GM18520 (cell line): ENCODE measurements at regions not wholly inside any gene's neighbourhood (a gene's known extent, or its start where the extent isn't known, plus 50 kb on each side); places are given as distances from the start of the nearest gene placed in this dataset.
"Not testable (repeated sequence)": the region's sequence is repeated elsewhere in the genome, so short reads cannot be mapped to it uniquely, and the experiment has no call there.

ENCODE experiments used
- ATAC-seq: cut with Tn5 transposase; IDR thresholded peaks from one replicate; pipeline ENCODE4 v1.9.1; 2021; ENCODE audit not compliant: unreplicated experiment

DNA sequence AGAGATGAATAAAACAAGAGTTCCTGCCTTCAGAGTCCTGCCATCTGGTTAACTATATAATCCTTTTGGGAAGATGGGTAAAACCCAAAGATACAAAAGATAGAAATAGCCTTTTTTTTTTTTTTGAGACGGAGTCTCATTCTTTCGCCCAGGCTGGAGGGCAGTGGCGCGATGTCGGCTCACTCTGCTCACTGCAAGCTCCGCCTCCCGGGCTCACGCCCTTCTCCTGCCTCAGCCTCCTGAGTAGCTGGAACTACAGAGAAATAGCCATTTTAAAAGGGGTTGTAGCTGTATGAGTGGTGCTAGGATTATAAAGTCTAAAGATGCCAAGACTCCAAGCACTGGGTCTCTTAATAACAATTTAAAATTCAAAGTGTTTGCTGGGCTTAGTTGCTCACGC, 97.2 kb downstream of the KDR start:
- no peak for ATAC-seq

DNA sequence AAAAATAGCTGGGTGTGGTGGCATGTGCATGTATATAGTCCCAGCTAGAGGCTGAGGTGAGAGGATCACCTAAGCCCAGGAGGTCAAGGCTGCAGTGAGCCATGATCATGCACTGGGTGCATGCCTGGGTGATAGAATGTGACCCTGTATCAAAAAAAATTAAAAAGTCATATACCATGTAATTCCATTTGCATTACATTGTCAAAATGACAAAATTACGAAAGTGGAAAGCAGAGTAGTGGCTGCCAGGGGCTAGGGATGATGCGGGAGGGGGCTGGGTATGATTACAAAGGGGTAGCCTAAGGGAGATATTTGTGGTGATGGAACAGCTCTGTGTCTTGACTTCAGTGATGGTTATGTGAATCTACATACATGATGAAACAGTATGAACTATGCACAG, 97.8 kb downstream of the KDR start:
- no peak for ATAC-seq

DNA sequence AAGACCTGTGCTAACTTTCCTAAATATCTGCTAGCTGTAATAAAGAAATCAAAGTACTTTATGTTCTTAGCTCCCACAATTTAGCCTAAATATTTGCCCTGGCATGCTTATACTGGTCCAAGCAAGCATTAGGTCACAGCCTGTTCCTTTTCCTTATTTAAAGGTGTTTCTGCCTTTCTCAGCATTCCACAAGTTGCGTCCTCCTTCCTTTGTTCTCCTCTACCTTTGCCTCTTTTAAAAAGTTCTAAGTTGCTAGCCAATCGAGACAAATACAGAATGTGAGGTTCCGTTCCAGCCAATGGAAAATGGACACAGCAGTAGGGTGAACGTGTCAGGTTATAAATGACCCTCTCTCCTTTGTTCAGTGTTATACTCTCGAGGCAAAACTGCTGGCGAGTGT, 99.9 kb downstream of the KDR start:
- not testable (repeated sequence) for ATAC-seq

GRCh38 chr4:55023030-55023429, 102.4 kb downstream of the KDR start:
- no peak for ATAC-seq

DNA sequence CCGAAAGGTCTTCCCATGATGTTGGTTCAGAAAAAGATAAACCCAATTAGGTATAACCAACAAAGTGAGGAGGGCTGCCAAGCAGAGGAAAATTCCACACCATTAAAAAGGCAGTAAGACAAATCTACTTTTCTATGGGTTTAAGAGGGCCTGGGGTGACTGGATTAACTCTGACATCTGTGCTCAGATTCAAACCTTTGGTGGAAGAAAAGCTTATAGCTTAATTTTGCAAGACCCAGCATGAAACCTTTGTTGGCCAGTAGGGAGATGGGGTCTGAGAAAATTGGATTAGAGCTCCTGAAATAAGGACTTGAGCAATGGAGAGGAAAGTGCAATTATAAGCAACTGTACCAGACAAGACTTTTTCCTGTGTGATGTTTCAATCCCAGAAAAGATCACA, 104.2 kb downstream of the KDR start:
- no peak for ATAC-seq

DNA sequence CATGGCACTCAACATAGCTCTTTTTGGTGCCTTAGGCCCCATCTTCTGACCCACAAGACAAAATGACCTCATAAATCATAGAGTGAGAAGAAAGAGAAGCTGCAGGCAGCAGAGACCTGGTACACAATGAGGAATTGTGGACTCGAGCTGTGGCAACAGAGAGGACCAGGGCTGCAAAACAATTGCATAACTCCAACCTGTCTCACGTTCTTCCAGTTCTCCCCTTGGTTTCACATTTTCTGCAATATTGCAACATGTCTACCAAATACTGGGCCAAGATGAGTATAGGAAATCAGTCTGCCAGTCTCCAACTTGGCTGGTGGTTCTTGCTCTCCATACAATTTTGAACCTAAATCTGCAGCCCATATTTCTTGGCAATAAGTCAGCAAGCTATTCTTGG, 105.3 kb downstream of the KDR start:
- no peak for ATAC-seq

- no peak for ATAC-seq
These were observed 106.4 kb downstream of the KDR start for GRCh38 chr4:55018978-55019377.

DNA sequence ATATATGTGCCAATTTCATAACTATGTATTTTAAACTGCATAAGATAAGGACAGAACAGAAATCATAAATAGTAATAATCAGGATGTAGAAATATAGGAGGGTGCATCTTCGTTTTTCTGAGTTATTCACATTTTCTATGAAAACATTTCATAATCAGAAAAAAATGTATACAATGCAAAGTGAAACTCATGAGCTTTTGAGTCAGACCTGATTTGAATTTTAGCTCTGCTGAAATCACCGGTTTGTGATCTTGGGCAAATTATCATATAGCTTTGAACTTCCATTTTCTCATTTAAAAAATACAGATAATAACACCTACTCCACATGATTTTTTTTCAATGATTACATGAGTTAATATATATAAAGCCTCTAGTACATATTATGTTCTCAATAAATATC, 106.9 kb downstream of the KDR start:
- no peak for ATAC-seq

DNA sequence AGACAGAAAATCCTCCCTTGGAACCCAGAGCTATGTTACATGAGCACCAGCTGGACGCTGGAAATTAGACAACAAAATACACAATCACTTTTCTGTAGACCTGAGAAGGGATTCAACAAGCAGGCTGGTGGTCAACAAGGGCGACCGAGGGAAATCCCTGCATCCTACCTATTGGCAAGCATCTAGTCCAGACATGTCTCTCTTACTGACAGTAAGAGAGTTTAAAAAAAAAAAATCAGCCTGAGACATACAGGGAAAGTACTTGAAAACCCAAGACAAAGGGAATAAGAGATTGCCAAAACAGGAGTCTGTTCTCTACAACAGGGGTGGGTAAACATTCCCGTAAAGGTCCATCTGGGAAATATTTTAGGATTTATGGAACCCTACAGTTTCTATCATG, 108.0 kb downstream of the KDR start:
- ATAC-seq: no peak

GRCh38 chr4:55016131-55016530, 109.3 kb downstream of the KDR start:
- no peak for ATAC-seq

DNA sequence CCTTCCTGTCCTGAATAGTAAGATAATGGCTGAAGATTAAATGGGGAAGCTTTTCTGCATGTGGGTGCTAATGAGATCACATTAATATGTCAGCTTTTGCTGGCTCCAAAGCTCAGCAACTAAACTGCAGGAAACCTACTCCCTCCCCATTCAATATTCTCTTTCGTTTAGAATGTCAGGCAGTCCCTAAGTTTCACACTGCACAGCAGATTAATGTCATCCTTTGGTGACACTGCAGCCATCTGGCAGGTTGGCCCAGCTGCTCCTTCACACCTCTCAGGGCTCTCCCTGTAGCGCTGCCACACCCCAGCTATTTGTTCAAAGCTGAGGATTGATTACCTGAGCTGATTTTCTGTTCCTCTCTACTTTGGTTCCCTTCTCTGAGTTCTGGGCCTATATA, 110.5 kb downstream of the KDR start:
- ATAC-seq: no peak

DNA sequence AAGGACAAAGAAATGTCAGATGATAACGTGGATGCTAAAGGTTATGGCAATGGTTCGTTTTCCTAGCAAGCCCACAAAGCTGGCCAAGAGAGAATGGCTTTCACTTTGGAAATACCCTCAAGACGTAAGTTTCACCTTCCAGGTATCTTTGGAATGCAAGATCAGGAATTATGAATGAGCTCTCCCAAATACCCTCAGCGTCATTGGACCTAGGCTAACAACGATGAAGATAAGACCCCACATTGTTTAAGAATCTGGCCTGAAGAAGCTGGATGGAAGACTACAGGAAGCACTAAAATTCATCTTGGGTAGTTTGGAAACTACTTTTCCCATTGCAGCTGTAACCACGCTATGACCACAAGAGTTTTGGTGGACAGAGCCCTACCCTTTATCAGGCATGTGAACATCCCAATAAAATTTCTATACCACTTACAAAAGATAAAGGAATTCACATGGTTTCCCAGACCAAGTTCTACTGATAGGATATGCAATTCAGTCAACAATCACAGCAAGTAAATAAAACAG, 111.9 kb downstream of the KDR start:
- ATAC-seq: no peak

DNA sequence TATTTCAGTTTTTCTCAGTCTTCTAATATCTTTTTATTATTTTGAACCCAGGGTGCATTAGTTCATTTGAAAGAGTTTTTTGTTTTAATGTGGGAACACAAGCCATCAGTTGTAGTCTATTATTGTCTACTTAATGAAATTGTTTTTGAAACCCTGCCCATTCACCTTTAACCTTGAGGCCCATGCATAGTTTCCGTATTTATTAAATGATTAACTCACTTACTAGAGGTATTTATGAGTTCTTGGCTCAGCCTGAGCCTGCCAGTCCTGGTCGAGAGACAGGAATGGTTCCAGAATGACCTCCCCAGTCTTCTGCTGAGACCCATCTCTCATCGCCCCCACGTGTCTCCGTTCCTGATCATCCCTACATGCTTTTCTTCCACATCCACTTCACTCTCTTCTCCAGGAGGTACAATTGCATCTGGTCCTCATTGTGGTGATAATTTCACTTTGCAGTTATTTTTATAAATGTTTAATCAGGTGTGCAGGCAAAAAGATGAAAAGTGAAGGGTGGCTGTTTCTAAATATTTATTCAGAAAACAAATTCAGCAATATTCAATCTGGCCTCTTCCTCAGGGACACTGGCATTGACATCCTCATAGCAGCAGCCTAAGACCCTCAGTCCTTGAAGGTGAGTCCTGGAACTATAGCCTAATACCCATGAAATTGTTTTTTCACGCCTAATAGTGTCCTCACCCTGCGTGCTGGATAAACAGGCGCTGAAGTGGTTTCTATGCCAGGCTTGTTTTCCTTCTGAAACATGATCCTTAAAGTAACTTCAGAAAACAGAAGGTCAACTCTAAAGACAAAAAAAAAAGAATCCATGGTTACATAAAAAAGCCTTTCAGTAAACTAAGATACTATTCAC, 112.8 kb downstream of the KDR start:
- ATAC-seq: no peak

GRCh38 chr4:55011761-55012160, 113.6 kb downstream of the KDR start:
- ATAC-seq: no peak

- ATAC-seq: no peak
These were observed 114.8 kb downstream of the KDR start for GRCh38 chr4:55010550-55010949.

GRCh38 chr4:55008166-55009056, 117.0 kb downstream of the KDR start:
- ATAC-seq: no peak

GRCh38 chr4:55005910-55006309, 119.5 kb downstream of the KDR start:
- ATAC-seq: no peak

GRCh38 chr4:55004831-55005230, 120.6 kb downstream of the KDR start:
- ATAC-seq: no peak

GRCh38 chr4:55002431-55002830, 123.0 kb downstream of the KDR start:
- no peak for ATAC-seq

- ATAC-seq: no peak
These were observed 123.9 kb downstream of the KDR start for GRCh38 chr4:55001538-55001937.

- ATAC-seq: no peak
These were observed 126.4 kb downstream of the KDR start for GRCh38 chr4:54999003-54999402.

DNA sequence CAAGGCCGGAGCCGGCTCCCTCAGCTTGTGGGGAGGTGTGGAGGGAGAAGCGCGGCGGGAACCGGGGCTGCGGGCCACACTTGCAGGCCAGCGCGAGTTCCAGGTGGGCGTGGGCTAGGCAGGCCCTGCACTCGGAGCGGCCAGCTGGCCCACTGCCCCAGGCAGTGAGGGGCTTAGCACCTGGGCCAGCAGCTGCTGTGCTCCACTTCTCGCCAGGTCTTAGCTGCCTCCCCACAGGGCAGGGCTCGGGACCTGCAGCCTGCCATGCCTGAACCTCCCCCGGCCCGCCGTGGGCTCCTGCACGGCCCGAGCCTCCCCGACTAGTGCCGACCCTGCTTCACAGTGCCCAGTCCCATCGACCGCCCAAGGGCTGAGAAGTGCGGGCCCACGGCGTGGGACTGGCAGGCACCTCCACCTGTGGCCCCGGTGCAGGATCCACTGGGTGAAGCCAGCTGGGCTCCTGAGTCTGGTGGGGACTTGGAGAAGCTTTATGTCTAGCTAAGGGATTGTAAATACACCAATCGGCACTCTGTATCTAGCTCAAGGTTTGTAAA, 131.8 kb downstream of the KDR start:
- not testable (repeated sequence) for ATAC-seq
